ENCODE measurements at regions not wholly inside any gene's neighbourhood (a gene's known extent, or its start where the extent isn't known, plus 50 kb on each side); places are given as distances from the start of the nearest gene placed in this dataset.

GRCh38 chr14:106511800-106512198 is 985.4 kb downstream of the TMEM121 start:
- TF ChIP-seq CTCF (IDR thresholded peaks at IDR 0.05) = no peak
- no peak for TF ChIP-seq POLR2A (IDR thresholded peaks at IDR 0.05)
